AG10803 (cell line): ENCODE measurements at regions not wholly inside any gene's neighbourhood (a gene's known extent, or its start where the extent isn't known, plus 50 kb on each side); places are given as distances from the start of the nearest gene placed in this dataset.
"Not testable (repeated sequence)": the region's sequence is repeated elsewhere in the genome, so short reads cannot be mapped to it uniquely, and the experiment has no call there.

Experiments
- DNase-seq: peaks from one replicate; pipeline ENCODE4 v3.0.0; 2010; ENCODE audit warnings: low read depth
- H3K4me3 ChIP-seq: 2 replicates; pipeline ENCODE4 v1.5.1; 2011; ENCODE audit warnings: mild to moderate bottlenecking, low read length, control low read depth
- CTCF ChIP-seq: conservative IDR thresholded peaks from 2 replicates; pipeline ENCODE4 v1.5.1; 2011; ENCODE audit warnings: mild to moderate bottlenecking, low read length, control low read depth, inconsistent platforms

- DNase-seq, result no peak
- no peak overlapping the region for H3K4me3 ChIP-seq
- TF ChIP-seq CTCF, result no peak
These were observed 2118.0 kb downstream of the PCDH9 start for GRCh38 chr13:65112123-65112522.

- no peak overlapping the region for H3K4me3 ChIP-seq
These were observed 2118.9 kb downstream of the PCDH9 start for GRCh38 chr13:65111223-65111622.

GRCh38 chr13:65104436-65104835, 2125.7 kb downstream of the PCDH9 start:
- not testable (repeated sequence) for H3K4me3 ChIP-seq
- peak; percentile 31 for DNase-seq

More at GRCh38 chr13:65111223-65111622, 2118.9 kb downstream of the PCDH9 start:
- DNase-seq, result no peak
- no peak for TF ChIP-seq CTCF

- no peak for DNase-seq
- no peak overlapping the region for H3K4me3 ChIP-seq
- TF ChIP-seq CTCF, result no peak
These were observed 2126.8 kb downstream of the PCDH9 start for GRCh38 chr13:65103351-65103750.

GRCh38 chr13:65095161-65096082, 2134.7 kb downstream of the PCDH9 start:
- no peak overlapping the region for H3K4me3 ChIP-seq
- peak; percentile 25 for DNase-seq
- TF ChIP-seq CTCF, result no peak

GRCh38 chr13:65093357-65093756, 2136.8 kb downstream of the PCDH9 start:
- no peak for DNase-seq
- TF ChIP-seq CTCF, result no peak
- H3K4me3 ChIP-seq, result no peak overlapping the region

GRCh38 chr13:65091031-65091430, 2139.1 kb downstream of the PCDH9 start:
- no peak overlapping the region for H3K4me3 ChIP-seq
- DNase-seq, result no peak
- no peak for TF ChIP-seq CTCF
